Fibroblast of mammary gland (primary cell): ENCODE measurements at regions not wholly inside any gene's neighbourhood (a gene's known extent, or its start where the extent isn't known, plus 50 kb on each side); places are given as distances from the start of the nearest gene placed in this dataset.

ENCODE experiments used
- DNase-seq: peaks from one replicate; pipeline ENCODE4 v3.0.0-alpha.2; 2010; ENCODE audit warnings: low read depth
- H3K4me3 ChIP-seq: 2 replicates; pipeline ENCODE4 v1.5.1; 2011; ENCODE audit warnings: low read depth, mild to moderate bottlenecking, low read length, moderate library complexity; ENCODE audit not compliant: control insufficient read depth
- TF ChIP-seq, protein P1 (sequence below): conservative IDR thresholded peaks from 2 replicates; pipeline ENCODE4 v1.5.1; 2011; ENCODE audit warnings: low read depth, low read length, inconsistent platforms; ENCODE audit not compliant: control insufficient read depth, insufficient read depth

DNA sequence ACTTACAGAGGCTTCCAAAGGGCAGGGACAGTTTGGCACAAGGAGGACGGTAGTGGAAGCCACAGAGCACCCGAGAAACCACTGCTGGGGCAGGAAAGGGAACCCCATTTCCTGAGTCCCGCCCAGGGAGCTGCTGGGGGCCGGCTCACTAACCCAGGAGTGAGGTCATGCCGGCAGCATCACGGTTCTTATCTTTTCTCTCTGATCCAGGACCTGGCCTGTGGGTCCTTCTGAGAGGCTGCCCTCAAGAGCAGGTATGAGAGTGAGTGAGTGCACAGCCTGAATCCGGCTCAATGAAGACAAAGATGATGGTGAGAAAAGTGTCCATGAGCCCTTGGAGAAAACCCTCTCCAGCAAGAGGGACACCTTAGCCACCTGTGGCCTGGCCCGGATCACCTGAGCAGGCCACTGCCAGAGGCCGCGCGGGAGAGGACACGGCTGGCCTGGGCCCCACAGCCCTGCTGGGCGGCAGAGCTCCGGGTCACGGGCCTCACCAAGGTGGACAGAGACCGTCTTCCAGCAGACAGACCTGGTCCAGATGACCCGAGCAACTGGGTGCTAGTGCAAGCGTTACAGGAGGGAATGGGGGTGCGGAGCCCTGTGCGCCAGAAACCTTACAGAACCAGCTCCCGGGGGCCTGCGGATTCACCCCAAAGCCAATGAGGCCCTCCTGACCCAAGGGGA is 94.9 kb downstream of the RIPK4 start:
- no peak overlapping the region for H3K4me3 ChIP-seq
- no peak for DNase-seq
- TF ChIP-seq, protein P1, sequence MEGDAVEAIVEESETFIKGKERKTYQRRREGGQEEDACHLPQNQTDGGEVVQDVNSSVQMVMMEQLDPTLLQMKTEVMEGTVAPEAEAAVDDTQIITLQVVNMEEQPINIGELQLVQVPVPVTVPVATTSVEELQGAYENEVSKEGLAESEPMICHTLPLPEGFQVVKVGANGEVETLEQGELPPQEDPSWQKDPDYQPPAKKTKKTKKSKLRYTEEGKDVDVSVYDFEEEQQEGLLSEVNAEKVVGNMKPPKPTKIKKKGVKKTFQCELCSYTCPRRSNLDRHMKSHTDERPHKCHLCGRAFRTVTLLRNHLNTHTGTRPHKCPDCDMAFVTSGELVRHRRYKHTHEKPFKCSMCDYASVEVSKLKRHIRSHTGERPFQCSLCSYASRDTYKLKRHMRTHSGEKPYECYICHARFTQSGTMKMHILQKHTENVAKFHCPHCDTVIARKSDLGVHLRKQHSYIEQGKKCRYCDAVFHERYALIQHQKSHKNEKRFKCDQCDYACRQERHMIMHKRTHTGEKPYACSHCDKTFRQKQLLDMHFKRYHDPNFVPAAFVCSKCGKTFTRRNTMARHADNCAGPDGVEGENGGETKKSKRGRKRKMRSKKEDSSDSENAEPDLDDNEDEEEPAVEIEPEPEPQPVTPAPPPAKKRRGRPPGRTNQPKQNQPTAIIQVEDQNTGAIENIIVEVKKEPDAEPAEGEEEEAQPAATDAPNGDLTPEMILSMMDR = no peak

DNA sequence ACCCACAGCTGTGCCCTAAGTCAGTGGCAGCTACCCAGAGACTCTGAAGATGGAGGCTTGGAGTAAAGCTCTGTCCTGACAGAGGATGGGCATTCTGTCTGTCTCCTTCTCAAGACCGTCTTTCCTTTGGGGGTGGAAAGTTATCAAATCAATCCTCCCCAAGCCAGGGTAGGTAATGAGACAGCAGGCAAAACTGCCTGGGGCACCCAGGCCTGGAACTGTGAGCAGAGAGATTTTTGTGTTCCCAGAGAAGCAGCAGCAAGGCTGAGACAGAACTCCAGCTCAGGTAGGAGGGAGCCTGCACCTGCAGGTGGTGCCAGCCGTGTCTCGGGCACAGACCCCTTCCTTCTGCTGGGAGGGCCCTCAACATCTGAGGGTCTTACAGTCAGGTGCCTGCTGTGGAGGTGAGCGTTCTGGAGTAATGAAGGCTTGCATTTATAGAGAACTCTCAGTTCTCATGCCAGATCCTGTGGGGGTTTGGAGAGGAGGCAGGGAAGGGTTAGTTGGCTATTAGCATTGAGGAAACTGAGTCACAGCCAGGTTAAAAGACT is 95.6 kb downstream of the RIPK4 start:
- TF ChIP-seq, protein P1 = no peak
- no peak for DNase-seq
- H3K4me3 ChIP-seq = no peak overlapping the region

DNA sequence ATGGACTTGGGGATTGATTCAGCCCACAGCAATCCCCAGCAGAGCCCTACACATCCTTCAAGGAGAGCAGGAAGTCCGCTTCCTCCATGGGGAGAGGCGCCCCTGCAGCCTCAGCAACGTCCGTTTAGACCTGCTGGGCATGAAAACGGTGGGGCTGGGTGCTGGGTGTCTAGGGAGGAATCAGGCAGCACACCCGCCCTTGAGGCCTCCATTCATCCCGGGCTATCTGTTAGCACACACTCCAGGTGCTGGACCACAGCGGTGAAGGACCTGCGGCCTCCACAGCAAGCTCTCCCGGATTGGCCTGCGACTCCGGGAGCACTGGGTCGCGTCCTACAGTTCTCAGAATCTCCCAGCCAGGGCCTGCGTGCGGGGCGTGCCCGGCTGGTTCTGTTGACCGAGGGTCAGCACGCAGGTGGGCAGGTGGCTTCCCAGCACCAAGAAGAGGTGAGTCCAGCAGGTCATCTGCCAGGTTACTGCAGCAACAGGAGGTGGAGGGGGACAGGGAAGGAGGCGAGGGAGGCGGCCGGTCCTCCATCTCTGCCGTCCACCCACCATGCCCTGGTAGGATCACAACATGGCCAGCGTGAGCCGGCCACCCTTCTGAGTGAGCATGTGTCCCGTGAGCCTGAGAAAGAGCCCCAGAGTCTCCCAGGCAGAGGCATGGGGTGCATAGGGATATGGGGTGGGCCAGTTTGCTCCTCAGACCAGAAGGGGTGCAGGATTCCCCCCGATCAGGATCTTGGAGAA is 96.6 kb downstream of the RIPK4 start:
- DNase-seq = no peak
- no peak overlapping the region for H3K4me3 ChIP-seq
- TF ChIP-seq, protein P1 = no peak

DNA sequence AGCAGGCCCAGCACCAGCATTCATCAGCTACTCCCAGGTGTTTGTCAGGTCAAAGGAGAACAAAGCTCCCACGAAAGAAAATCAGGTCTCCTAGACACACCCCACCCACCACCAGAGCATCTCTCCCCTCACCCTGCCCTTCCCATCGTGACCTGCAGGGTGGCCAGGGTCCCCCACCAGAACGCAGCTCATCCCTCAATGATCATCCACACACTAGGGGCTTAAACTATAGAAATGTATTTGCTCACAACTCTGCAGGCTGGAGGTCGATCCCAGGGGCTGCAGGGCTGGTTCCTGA is 97.4 kb downstream of the RIPK4 start:
- no peak overlapping the region for H3K4me3 ChIP-seq
- TF ChIP-seq, protein P1 = no peak
- no peak for DNase-seq

DNA sequence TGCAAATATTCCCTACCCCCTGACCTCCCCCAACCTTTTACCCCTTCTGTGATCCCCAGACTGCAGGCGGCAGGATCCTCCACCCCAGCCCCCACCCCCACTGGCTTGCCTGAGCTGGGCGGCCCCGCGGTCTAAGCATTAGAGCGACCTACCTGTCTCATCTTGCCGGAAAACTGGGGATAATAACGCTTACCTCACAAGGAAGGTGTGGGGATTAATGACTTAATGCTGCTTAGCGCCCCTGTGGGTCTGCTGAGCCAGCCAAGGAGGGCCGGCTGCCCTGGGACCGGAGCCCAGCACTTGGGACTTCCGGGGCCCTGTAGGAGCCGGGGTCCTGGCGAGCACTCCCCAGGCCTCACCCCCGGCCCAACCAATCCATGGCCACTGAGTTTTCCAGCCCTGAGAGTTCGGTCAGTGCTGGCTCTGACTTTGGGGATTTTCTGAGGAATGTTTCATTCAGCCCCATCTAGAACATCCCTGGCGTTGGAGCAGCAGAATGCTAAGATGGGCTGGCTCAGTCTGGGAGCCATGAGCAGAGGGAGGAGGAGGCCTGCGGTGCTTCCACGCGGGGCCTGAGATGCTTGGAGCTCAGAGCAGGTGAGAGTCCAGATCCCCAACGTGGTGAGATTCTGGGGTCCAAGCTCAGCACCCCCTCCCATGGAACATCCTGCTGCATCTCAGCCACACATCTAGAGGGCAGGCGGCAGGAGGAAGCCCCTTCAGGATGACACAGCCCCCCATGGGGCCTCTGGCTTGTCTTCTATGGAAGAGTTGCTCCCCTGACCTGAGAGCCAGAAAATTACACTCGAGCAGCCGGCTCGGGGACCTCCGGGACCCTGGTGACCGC is 97.9 kb downstream of the RIPK4 start:
- DNase-seq = no peak
- no peak overlapping the region for H3K4me3 ChIP-seq
- TF ChIP-seq, protein P1 = no peak

DNA sequence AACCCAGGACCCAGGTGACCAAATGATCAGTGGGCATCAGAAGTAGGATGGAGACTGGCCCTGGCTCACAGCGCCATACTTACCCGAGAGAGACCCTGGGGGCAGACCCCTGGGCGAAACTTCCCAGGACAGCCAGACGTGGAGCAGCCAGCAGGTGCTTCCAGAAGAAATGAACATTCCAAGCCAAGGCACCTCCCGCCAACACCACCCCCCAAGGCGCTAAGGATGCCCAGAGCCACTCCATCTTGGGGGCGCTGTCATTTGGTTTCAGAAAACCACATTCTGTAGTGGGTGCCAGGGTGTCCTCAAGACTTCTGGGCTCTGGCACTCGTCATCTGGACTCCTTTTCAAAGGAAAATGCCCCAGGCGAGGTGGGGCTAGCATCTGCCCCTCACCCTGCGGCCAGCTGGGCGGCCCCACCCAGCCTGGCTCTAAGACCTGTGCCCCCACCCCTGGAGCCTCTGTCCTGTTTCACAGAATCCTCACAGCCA is 98.8 kb downstream of the RIPK4 start:
- DNase-seq = no peak
- H3K4me3 ChIP-seq = no peak overlapping the region
- TF ChIP-seq, protein P1 = no peak
